ENCODE measurements at regions not wholly inside any gene's neighbourhood (a gene's known extent, or its start where the extent isn't known, plus 50 kb on each side); places are given as distances from the start of the nearest gene placed in this dataset.

DNA sequence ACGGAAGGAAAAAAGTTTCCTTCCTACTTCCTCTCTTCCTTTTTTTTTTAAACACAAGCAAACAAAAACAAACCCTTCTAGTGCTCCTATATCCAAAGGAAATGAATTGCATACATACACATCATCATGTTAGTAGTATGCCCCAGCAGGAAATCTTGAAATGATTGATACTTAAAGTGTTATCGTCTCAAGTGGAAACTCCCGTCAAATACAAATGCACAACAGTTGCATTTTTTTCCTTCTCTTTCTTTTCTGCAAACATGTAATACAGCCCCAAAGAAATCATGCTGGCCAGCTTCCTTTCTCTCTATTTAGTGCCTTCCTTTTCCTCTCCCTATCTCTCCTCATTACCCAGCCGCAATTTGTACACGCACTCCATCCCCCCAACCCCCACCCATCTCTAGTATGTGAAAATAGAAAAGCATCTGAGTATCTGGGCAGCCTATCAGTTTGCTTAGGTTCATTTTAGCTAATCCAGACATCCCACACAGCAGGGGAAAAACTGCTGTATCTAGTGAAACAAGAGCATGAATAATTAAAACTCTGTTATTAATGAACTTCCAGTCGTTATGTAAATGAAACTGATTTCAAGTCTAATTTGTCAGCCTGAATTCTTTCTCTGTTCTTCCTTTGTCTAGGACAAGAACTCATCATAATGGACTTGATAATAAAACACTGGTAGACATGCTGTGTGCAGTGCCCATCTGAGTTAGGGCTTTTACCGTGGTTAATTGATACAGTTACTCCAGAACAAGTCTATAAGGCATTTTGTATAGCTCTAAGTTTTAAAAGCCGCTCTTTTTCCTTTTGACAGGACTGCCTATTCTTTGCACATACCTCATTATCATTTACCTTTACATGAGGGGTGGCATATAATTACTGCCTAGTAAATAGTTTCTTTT is 336.5 kb upstream of the ADGRL2 start:
- H3K36me3 Mint-ChIP-seq (ENCODE audit: unreplicated experiment) = no peaks in the 10 kb centered on the region
- DNase-seq (ENCODE audit: extremely low spot score, unreplicated experiment) = no peak
- H3K27ac Mint-ChIP-seq (ENCODE audit: unreplicated experiment) = no peak overlapping the region
- H3K9me3 Mint-ChIP-seq (ENCODE audit: unreplicated experiment) = no peaks in the 10 kb centered on the region
- TF ChIP-seq, protein P1, sequence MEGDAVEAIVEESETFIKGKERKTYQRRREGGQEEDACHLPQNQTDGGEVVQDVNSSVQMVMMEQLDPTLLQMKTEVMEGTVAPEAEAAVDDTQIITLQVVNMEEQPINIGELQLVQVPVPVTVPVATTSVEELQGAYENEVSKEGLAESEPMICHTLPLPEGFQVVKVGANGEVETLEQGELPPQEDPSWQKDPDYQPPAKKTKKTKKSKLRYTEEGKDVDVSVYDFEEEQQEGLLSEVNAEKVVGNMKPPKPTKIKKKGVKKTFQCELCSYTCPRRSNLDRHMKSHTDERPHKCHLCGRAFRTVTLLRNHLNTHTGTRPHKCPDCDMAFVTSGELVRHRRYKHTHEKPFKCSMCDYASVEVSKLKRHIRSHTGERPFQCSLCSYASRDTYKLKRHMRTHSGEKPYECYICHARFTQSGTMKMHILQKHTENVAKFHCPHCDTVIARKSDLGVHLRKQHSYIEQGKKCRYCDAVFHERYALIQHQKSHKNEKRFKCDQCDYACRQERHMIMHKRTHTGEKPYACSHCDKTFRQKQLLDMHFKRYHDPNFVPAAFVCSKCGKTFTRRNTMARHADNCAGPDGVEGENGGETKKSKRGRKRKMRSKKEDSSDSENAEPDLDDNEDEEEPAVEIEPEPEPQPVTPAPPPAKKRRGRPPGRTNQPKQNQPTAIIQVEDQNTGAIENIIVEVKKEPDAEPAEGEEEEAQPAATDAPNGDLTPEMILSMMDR (IDR thresholded peaks at IDR 0.05) = no peak
- no peak overlapping the region for H3K4me3 Mint-ChIP-seq (ENCODE audit: unreplicated experiment)
- H3K4me1 Mint-ChIP-seq (ENCODE audit: unreplicated experiment) = peaks cover 19% of the 10 kb centered on the region
- H3K27me3 Mint-ChIP-seq (ENCODE audit: unreplicated experiment) = no peaks in the 10 kb centered on the region

DNA sequence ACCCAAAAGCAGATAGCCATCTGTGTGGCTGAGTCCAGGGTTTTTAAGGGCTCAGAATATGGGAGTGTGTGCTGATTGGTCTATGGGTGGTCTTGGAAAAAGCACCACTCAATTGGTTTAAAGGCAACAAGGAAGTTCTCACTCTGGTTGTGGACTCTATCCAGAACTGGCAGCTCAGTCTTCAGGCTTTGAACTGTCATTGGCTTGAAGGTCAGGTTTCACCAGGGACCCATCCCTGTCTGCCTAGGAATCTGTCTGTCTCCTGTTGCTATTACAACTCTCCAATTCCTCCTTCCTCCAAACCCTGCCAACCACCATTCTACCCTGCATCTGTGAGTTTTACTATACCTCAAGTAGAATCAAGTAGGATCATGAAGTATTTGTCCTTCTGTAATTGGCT is 341.7 kb upstream of the ADGRL2 start:
- Mint-ChIP-seq H3K9me3 (ENCODE audit: unreplicated experiment) (no peaks in the 10 kb centered on the region), H3K36me3 (ENCODE audit: unreplicated experiment) (no peaks in the 10 kb centered on the region), H3K4me1 (ENCODE audit: unreplicated experiment) (peaks cover 9% of the 10 kb centered on the region), H3K27me3 (ENCODE audit: unreplicated experiment) (no peaks in the 10 kb centered on the region), H3K4me3 (ENCODE audit: unreplicated experiment) (no peak overlapping the region), H3K27ac (ENCODE audit: unreplicated experiment) (no peak overlapping the region)
- TF ChIP-seq, protein P1 (IDR thresholded peaks at IDR 0.05) = no peak
- no peak for DNase-seq (ENCODE audit: extremely low spot score, unreplicated experiment)

DNA sequence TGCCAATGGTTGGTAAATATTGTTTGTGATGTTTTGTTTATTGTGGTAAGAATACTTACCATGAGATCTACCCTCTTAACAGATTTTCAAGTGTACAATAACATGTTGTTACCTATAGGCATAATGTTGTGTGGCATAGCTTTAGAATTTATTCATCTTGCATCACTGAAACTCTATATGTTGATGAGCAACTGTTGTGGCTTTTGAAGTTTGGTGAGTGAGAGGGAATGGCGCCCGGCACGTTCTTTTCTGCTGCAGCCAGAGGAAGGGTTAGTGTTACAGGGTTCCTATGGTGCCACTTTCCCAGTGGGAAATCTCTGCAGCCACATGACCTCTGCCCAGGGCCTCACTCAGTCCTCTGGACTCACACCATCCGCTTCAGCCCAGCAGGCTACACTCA is 342.5 kb upstream of the ADGRL2 start:
- TF ChIP-seq, protein P1 (IDR thresholded peaks at IDR 0.05) = no peak
- Mint-ChIP-seq H3K27me3 (ENCODE audit: unreplicated experiment) (no peaks in the 10 kb centered on the region), H3K27ac (ENCODE audit: unreplicated experiment) (no peak overlapping the region), H3K9me3 (ENCODE audit: unreplicated experiment) (no peaks in the 10 kb centered on the region), H3K36me3 (ENCODE audit: unreplicated experiment) (no peaks in the 10 kb centered on the region), H3K4me1 (ENCODE audit: unreplicated experiment) (peaks cover 6% of the 10 kb centered on the region), H3K4me3 (ENCODE audit: unreplicated experiment) (no peak overlapping the region)
- DNase-seq (ENCODE audit: extremely low spot score, unreplicated experiment) = no peak

DNA sequence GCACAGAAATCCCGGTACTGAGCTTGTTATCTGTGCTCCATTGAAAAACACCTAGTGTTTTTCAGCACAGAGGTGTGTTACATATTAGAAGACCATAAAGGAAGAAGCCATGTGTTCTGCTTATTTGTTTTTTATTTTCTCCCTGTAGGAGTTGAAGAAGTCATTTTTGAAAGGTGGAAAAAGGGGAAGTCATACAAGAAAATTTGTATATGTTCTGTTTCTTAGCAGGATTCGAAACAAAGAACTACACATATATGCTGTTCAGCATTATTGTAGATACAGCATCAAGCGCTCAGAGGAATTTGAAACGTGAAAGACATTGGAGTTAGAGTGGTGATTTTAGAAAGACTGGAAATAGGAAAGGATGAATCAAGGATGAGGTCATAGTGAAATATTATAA is 345.3 kb upstream of the ADGRL2 start:
- DNase-seq (ENCODE audit: extremely low spot score, unreplicated experiment) = no peak
- no peaks in the 10 kb centered on the region for H3K9me3 Mint-ChIP-seq (ENCODE audit: unreplicated experiment)
- H3K4me3 Mint-ChIP-seq (ENCODE audit: unreplicated experiment) = no peak overlapping the region
- TF ChIP-seq, protein P1 (IDR thresholded peaks at IDR 0.05) = no peak
- H3K27ac Mint-ChIP-seq (ENCODE audit: unreplicated experiment) = no peak overlapping the region
- H3K36me3 Mint-ChIP-seq (ENCODE audit: unreplicated experiment) = no peaks in the 10 kb centered on the region
- H3K4me1 Mint-ChIP-seq (ENCODE audit: unreplicated experiment) = no peaks in the 10 kb centered on the region
- no peaks in the 10 kb centered on the region for H3K27me3 Mint-ChIP-seq (ENCODE audit: unreplicated experiment)

DNA sequence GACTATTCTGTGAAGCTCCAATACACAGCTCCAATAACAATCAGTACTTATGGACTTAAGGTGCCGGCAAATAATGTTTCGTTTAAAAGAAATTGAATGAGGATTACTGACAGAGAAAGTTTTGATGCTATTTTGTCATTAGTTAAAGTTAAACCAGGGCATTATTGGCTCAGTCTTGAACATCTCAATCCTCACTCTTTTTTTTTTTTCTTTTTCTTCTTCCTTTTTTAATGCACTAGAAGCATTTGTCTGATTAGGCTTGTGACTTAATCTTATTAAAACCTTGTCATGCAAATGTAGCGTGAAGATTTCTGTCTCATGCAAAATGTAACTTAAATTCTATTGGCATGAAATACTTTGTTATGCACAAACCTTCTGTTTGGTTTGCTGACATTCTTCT is 346.8 kb upstream of the ADGRL2 start:
- Mint-ChIP-seq H3K9me3 (ENCODE audit: unreplicated experiment) (no peaks in the 10 kb centered on the region), H3K4me3 (ENCODE audit: unreplicated experiment) (no peak overlapping the region), H3K27ac (ENCODE audit: unreplicated experiment) (no peak overlapping the region), H3K4me1 (ENCODE audit: unreplicated experiment) (no peaks in the 10 kb centered on the region), H3K36me3 (ENCODE audit: unreplicated experiment) (no peaks in the 10 kb centered on the region), H3K27me3 (ENCODE audit: unreplicated experiment) (no peaks in the 10 kb centered on the region)
- no peak for DNase-seq (ENCODE audit: extremely low spot score, unreplicated experiment)
- TF ChIP-seq, protein P1 (IDR thresholded peaks at IDR 0.05) = no peak
